GM18520 (cell line): ENCODE measurements at regions not wholly inside any gene's neighbourhood (a gene's known extent, or its start where the extent isn't known, plus 50 kb on each side); places are given as distances from the start of the nearest gene placed in this dataset.

ENCODE experiments used
- ATAC-seq: cut with Tn5 transposase; IDR thresholded peaks from one replicate; pipeline ENCODE4 v1.9.1; 2021; ENCODE audit not compliant: unreplicated experiment

GRCh38 chr11:95717314-95717713 lies 72.3 kb downstream of the FAM76B start:
- no peak for ATAC-seq

GRCh38 chr11:95716266-95716665 lies 73.3 kb downstream of the FAM76B start:
- ATAC-seq, result no peak

GRCh38 chr11:95715777-95716241 lies 73.8 kb downstream of the FAM76B start:
- ATAC-seq, result peak; percentile 79

- ATAC-seq, result no peak
Measured at GRCh38 chr11:95714843-95715776, 74.5 kb downstream of the FAM76B start.

- ATAC-seq, result no peak
Measured at GRCh38 chr11:95713428-95713827, 76.2 kb downstream of the FAM76B start.

GRCh38 chr11:95711945-95712221 lies 77.7 kb downstream of the FAM76B start:
- ATAC-seq, result peak; percentile 4

GRCh38 chr11:95711162-95711944 lies 78.2 kb downstream of the FAM76B start:
- ATAC-seq, result peak; percentile 35

GRCh38 chr11:95708681-95709080 lies 80.9 kb downstream of the FAM76B start:
- ATAC-seq, result no peak

GRCh38 chr11:95706974-95707387 lies 82.6 kb downstream of the FAM76B start:
- ATAC-seq, result no peak

- ATAC-seq, result peak; percentile 59
Measured at GRCh38 chr11:95705485-95706124, 84.0 kb downstream of the FAM76B start.

GRCh38 chr11:95704865-95705264 lies 84.7 kb downstream of the FAM76B start:
- no peak for ATAC-seq

- ATAC-seq, result peak; percentile 32
Measured at GRCh38 chr11:95703049-95703448, 86.5 kb downstream of the FAM76B start.

GRCh38 chr11:95702526-95702925 lies 87.1 kb downstream of the FAM76B start:
- ATAC-seq, result no peak

GRCh38 chr11:95700471-95700817 lies 89.1 kb downstream of the FAM76B start:
- ATAC-seq, result peak; percentile 44

- ATAC-seq, result peak; percentile 33
Measured at GRCh38 chr11:95699631-95700470, 89.7 kb downstream of the FAM76B start.

GRCh38 chr11:95698676-95699557 lies 90.7 kb downstream of the FAM76B start:
- ATAC-seq, result no peak

GRCh38 chr11:95697614-95698408 lies 91.8 kb downstream of the FAM76B start:
- no peak for ATAC-seq

- ATAC-seq, result no peak
Measured at GRCh38 chr11:95695181-95695580, 94.4 kb downstream of the FAM76B start.

GRCh38 chr11:95693298-95693697 lies 96.3 kb downstream of the FAM76B start:
- no peak for ATAC-seq
